Caco-2 (cell line): ENCODE measurements at regions not wholly inside any gene's neighbourhood (a gene's known extent, or its start where the extent isn't known, plus 50 kb on each side); places are given as distances from the start of the nearest gene placed in this dataset.

ENCODE experiments used
- BruUV-seq: library from RNA; stranded (reverse); fragments of 400-500 nt; replicated peaks from 2 replicates; lab custom pipeline; 2021; lab: Mats Ljungman, UMichigan
- CTCF ChIA-PET: fragments of 300-600 bp; sonication (Branson Sonifier 250); formaldehyde crosslinking; loops from one replicate; lab custom pipeline; 2022; ENCODE audit warnings: antibody characterized with exemption; lab: Charles Lee
- POLR2A ChIA-PET: fragments of 300-600 bp; sonication (Branson Sonifier 250); formaldehyde crosslinking; loops from one replicate; lab custom pipeline; 2022; ENCODE audit warnings: antibody characterized with exemption; lab: Charles Lee
- DNase-seq, 2 experiments: peaks; one replicate each; pipeline versions ENCODE4 v3.0.0 to v3.0.0-alpha.2; 2020 to 2022
- H3K27me3 ChIP-seq: replicated peaks from 2 replicates; pipeline ENCODE4 v1.6.0; 2011; ENCODE audit warnings: low read length; ENCODE audit not compliant: control insufficient read depth, insufficient read depth
- H3K36me3 ChIP-seq: 2 replicates; pipeline ENCODE4 v1.5.1; 2011; ENCODE audit warnings: low read length; ENCODE audit not compliant: control insufficient read depth, insufficient read depth
- H3K4me1 ChIP-seq: fragments of 250-450 bp; sonication (Bioruptor Pico); 2 replicates; pipeline ENCODE4 v1.5.1; 2020; ENCODE audit warnings: mild to moderate bottlenecking
- H3K4me3 ChIP-seq: 2 replicates; pipeline ENCODE4 v1.5.1; 2011; ENCODE audit warnings: low read depth, mild to moderate bottlenecking, control low read depth, low read length
- H3K9me3 ChIP-seq: fragments of 250-450 bp; sonication (Bioruptor Pico); 2 replicates; pipeline ENCODE4 v1.5.1; 2020; ENCODE audit warnings: mild to moderate bottlenecking, moderate library complexity
- H3K27ac Mint-ChIP-seq: one replicate; pipeline ENCODE4 v1.8.0; 2022; ENCODE audit warnings: mixed read lengths; ENCODE audit not compliant: unreplicated experiment
- H3K27me3 Mint-ChIP-seq: one replicate; pipeline ENCODE4 v1.8.0; 2022; ENCODE audit warnings: mixed read lengths; ENCODE audit not compliant: insufficient read depth, unreplicated experiment
- H3K36me3 Mint-ChIP-seq: one replicate; pipeline ENCODE4 v1.8.0; 2022; ENCODE audit warnings: mild to moderate bottlenecking, mixed read lengths; ENCODE audit not compliant: insufficient read depth, unreplicated experiment
- H3K4me1 Mint-ChIP-seq: one replicate; pipeline ENCODE4 v1.8.0; 2022; ENCODE audit warnings: low read depth, mixed read lengths; ENCODE audit not compliant: unreplicated experiment
- H3K4me3 Mint-ChIP-seq: one replicate; pipeline ENCODE4 v1.8.0; 2022; ENCODE audit warnings: mild to moderate bottlenecking, moderate library complexity, mixed read lengths; ENCODE audit not compliant: unreplicated experiment
- H3K9me3 Mint-ChIP-seq: one replicate; pipeline ENCODE4 v1.8.0; 2022; ENCODE audit warnings: mixed read lengths; ENCODE audit not compliant: unreplicated experiment
- intact Hi-C: fragments of 100-400 bp; cut with micrococcal nuclease; formaldehyde crosslinking; loops from one replicate; pipeline ENCODE4 v1.10.0; 2022; ENCODE audit not compliant: unreplicated experiment
- TF ChIP-seq, protein P1 (sequence below), 2 experiments: fragments of 200-600 bp in 1 of 2; IDR thresholded peaks; 1 replicate in 1 of 2; 2 replicates in 1 of 2; pipeline versions ENCODE4 v1.5.1 to v1.8.0; 2011 to 2022; ENCODE audit warnings: antibody characterized with exemption in 1 of 2, control low read depth in 1 of 2, inconsistent platforms in 1 of 2, low read depth in 1 of 2, low read length in 1 of 2, mild to moderate bottlenecking in 1 of 2, moderate library complexity in 1 of 2; ENCODE audit not compliant: insufficient read depth in 1 of 2, severe bottlenecking in 1 of 2, unreplicated experiment in 1 of 2

DNA sequence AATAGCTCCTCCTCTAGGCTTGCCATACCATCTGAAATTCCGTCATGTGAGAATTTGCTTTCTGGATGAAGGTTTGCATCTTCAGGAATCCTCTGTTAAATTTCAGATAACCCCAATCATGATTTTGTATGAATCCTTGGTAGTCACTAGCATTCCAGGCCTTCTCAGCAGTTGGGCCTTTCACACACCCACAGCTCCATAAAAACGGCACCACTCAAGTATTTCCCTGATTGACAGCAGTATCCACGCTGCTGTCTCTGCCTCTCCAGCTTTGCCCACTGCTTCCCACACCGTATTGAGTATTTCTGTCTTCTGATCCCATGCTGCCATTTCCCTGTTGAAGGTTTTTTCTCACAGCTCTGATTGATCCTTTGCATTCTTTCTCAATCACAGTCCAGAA is 208.7 kb upstream of the NCAM1 start:
- Mint-ChIP-seq H3K36me3 (no peaks in the 10 kb centered on the region), H3K4me3 (no peak overlapping the region), H3K27me3 (peaks cover 23% of the 10 kb centered on the region), H3K9me3 (no peaks in the 10 kb centered on the region), H3K4me1 (no peaks in the 10 kb centered on the region), H3K27ac (no peak overlapping the region)
- BruUV-seq: no TSS peak
- no peak for DNase-seq
- Histone ChIP-seq H3K36me3 (no peaks in the 10 kb centered on the region), H3K27me3 (peaks cover 2% of the 10 kb centered on the region), H3K9me3 (no peaks in the 10 kb centered on the region), H3K4me1 (no peaks in the 10 kb centered on the region), H3K4me3 (no peak overlapping the region)
- intact Hi-C loops: no loop called here
- POLR2A ChIA-PET: no interaction called here
- CTCF ChIA-PET: no interaction called here
- TF ChIP-seq, protein P1, sequence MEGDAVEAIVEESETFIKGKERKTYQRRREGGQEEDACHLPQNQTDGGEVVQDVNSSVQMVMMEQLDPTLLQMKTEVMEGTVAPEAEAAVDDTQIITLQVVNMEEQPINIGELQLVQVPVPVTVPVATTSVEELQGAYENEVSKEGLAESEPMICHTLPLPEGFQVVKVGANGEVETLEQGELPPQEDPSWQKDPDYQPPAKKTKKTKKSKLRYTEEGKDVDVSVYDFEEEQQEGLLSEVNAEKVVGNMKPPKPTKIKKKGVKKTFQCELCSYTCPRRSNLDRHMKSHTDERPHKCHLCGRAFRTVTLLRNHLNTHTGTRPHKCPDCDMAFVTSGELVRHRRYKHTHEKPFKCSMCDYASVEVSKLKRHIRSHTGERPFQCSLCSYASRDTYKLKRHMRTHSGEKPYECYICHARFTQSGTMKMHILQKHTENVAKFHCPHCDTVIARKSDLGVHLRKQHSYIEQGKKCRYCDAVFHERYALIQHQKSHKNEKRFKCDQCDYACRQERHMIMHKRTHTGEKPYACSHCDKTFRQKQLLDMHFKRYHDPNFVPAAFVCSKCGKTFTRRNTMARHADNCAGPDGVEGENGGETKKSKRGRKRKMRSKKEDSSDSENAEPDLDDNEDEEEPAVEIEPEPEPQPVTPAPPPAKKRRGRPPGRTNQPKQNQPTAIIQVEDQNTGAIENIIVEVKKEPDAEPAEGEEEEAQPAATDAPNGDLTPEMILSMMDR (IDR thresholded peaks at IDR 0.05; ENCODE audit: insufficient read depth in 1 of 2, low read depth in 1 of 2, low read length in 1 of 2, severe bottlenecking in 1 of 2, unreplicated experiment in 1 of 2): no peak

DNA sequence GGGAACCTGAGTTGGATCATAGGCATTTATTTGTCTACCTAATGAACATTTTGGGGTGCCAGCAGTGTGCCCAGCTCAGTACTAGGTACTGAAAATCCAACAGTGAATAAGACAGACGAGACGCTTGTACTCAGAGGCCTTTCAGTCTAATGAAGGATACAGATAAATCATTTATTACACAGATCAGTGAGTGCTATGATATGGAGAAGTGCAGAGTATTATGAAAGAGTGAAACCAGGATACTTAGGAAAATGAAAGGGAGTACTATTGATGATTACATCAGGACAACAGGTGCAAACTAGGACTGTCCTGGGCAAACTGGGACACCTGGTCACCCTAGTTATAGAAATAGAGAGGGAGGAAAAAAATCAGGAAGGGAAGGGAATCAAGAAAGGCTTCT is 207.5 kb upstream of the NCAM1 start:
- Histone ChIP-seq H3K36me3 (no peaks in the 10 kb centered on the region), H3K4me1 (no peaks in the 10 kb centered on the region), H3K9me3 (no peaks in the 10 kb centered on the region), H3K27me3 (peaks cover 1% of the 10 kb centered on the region), H3K4me3 (no peak overlapping the region)
- H3K27ac Mint-ChIP-seq: no peak overlapping the region
- H3K36me3 Mint-ChIP-seq: no peaks in the 10 kb centered on the region
- ChIA-PET CTCF (no interaction called here), POLR2A (no interaction called here)
- H3K9me3 Mint-ChIP-seq: no peaks in the 10 kb centered on the region
- peaks cover 21% of the 10 kb centered on the region for H3K27me3 Mint-ChIP-seq
- no peak overlapping the region for H3K4me3 Mint-ChIP-seq
- H3K4me1 Mint-ChIP-seq: no peaks in the 10 kb centered on the region
- intact Hi-C loops: no loop called here
- no peak for DNase-seq
- BruUV-seq: no TSS peak
- TF ChIP-seq, protein P1 (IDR thresholded peaks at IDR 0.05; ENCODE audit: insufficient read depth in 1 of 2, low read depth in 1 of 2, low read length in 1 of 2, severe bottlenecking in 1 of 2, unreplicated experiment in 1 of 2): no peak

DNA sequence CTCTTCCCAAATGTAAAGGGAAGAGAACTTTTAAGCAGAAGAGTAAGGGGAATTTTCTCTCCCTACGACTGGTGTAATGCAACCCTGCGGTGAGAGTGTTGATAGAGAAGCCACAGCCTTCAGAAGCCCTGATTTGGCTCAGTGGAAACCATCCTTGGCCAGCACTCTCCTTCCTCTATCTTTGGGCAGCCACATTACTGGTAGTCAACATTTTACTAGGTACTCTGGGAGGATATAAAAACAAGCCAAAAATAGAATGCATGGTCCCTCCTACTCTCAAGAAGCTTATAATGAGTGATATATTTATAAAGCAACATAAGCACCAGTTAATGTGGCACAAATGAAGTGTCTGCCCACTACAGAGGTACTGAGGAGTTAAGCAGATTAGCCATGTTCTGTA is 201.8 kb upstream of the NCAM1 start:
- no peaks in the 10 kb centered on the region for H3K36me3 Mint-ChIP-seq
- CTCF ChIA-PET: no interaction called here
- BruUV-seq: no TSS peak
- H3K9me3 Mint-ChIP-seq: no peaks in the 10 kb centered on the region
- no peak for DNase-seq
- no peaks in the 10 kb centered on the region for H3K36me3 ChIP-seq
- no peaks in the 10 kb centered on the region for H3K4me1 Mint-ChIP-seq
- H3K4me3 ChIP-seq: no peak overlapping the region
- H3K9me3 ChIP-seq: no peaks in the 10 kb centered on the region
- POLR2A ChIA-PET: no interaction called here
- no peaks in the 10 kb centered on the region; the same call in 1 of the 2 replicates for H3K27me3 ChIP-seq
- H3K4me1 ChIP-seq: no peaks in the 10 kb centered on the region
- H3K27ac Mint-ChIP-seq: no peak overlapping the region
- TF ChIP-seq, protein P1 (IDR thresholded peaks at IDR 0.05; ENCODE audit: insufficient read depth in 1 of 2, low read depth in 1 of 2, low read length in 1 of 2, severe bottlenecking in 1 of 2, unreplicated experiment in 1 of 2): no peak
- H3K27me3 Mint-ChIP-seq: peaks cover 18% of the 10 kb centered on the region
- no peak overlapping the region for H3K4me3 Mint-ChIP-seq
- intact Hi-C loops: no loop called here
